GM18858 (cell line): ENCODE measurements at regions not wholly inside any gene's neighbourhood (a gene's known extent, or its start where the extent isn't known, plus 50 kb on each side); places are given as distances from the start of the nearest gene placed in this dataset.
"Not testable (repeated sequence)": the region's sequence is repeated elsewhere in the genome, so short reads cannot be mapped to it uniquely, and the experiment has no call there.

Source experiments
- ATAC-seq: cut with Tn5 transposase; IDR thresholded peaks from one replicate; pipeline ENCODE4 v1.9.1; 2021; ENCODE audit not compliant: unreplicated experiment

GRCh38 chr16:65618333-65618732 lies 496.5 kb upstream of the CDH11 start:
- no peak for ATAC-seq

- ATAC-seq, result no peak
Observed at GRCh38 chr16:65617421-65617820, 495.6 kb upstream of the CDH11 start.

GRCh38 chr16:65608455-65608854 lies 486.6 kb upstream of the CDH11 start:
- ATAC-seq, result no peak

- no peak for ATAC-seq
Observed at GRCh38 chr16:65604771-65605170, 482.9 kb upstream of the CDH11 start.

GRCh38 chr16:65601781-65602180 lies 479.9 kb upstream of the CDH11 start:
- no peak for ATAC-seq

- ATAC-seq, result no peak
Observed at GRCh38 chr16:65600629-65601028, 478.8 kb upstream of the CDH11 start.

GRCh38 chr16:65600046-65600445 lies 478.2 kb upstream of the CDH11 start:
- no peak for ATAC-seq

- no peak for ATAC-seq
Observed at GRCh38 chr16:65598621-65599020, 476.8 kb upstream of the CDH11 start.

- ATAC-seq, result no peak
Observed at GRCh38 chr16:65583498-65583897, 461.6 kb upstream of the CDH11 start.

GRCh38 chr16:65579050-65579449 lies 457.2 kb upstream of the CDH11 start:
- ATAC-seq, result no peak

- no peak for ATAC-seq
Observed at GRCh38 chr16:65576631-65577030, 454.8 kb upstream of the CDH11 start.

GRCh38 chr16:65576139-65576538 lies 454.3 kb upstream of the CDH11 start:
- ATAC-seq, result no peak

GRCh38 chr16:65574326-65574966 lies 452.6 kb upstream of the CDH11 start:
- ATAC-seq, result no peak

GRCh38 chr16:65572156-65572555 lies 450.3 kb upstream of the CDH11 start:
- no peak for ATAC-seq

- ATAC-seq, result no peak
Observed at GRCh38 chr16:65570261-65570660, 448.4 kb upstream of the CDH11 start.

- no peak for ATAC-seq
Observed at GRCh38 chr16:65559846-65560245, 438.0 kb upstream of the CDH11 start.

GRCh38 chr16:65549689-65550088 lies 427.8 kb upstream of the CDH11 start:
- ATAC-seq, result not testable (repeated sequence)

- ATAC-seq, result no peak
Observed at GRCh38 chr16:65548470-65548869, 426.6 kb upstream of the CDH11 start.

- ATAC-seq, result no peak
Observed at GRCh38 chr16:65547772-65548446, 426.0 kb upstream of the CDH11 start.

- no peak for ATAC-seq
Observed at GRCh38 chr16:65546353-65546791, 424.5 kb upstream of the CDH11 start.

- ATAC-seq, result no peak
Observed at GRCh38 chr16:65545413-65545956, 423.6 kb upstream of the CDH11 start.
